Stimulated activated CD4-positive, alpha-beta T cell treated with anti-CD3 and anti-CD28 coated beads, Interleukin-4, amount 100 ng/mL, for 24 hours (primary cell): ENCODE measurements at regions not wholly inside any gene's neighbourhood (a gene's known extent, or its start where the extent isn't known, plus 50 kb on each side); places are given as distances from the start of the nearest gene placed in this dataset.

Source experiments
- DNase-seq: peaks from one replicate; pipeline ENCODE4 v3.0.0-alpha.2; 2020

- DNase-seq, result no peak
Measured at GRCh38 chr13:40471076-40471475, 195.4 kb downstream of the FOXO1 start.

DNA sequence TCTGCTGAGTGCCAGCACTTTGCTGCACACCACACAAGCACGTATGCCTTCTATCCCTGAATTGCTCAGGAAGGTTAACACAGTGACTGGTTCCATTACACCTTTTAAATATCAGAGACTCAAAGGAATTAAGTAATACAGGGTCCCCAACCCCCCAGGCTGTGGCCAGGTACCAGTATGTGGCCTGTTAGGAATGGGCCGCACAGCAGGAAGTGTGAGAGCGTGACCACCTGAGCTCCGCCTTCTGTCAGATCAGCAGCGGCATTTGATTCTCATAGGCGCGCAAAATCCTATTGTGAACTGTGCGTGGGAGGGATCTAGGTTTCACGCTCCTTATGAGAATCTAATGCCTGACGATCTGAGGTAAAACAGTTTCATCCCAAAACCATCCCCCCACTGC, 194.5 kb downstream of the FOXO1 start:
- DNase-seq, result no peak

DNA sequence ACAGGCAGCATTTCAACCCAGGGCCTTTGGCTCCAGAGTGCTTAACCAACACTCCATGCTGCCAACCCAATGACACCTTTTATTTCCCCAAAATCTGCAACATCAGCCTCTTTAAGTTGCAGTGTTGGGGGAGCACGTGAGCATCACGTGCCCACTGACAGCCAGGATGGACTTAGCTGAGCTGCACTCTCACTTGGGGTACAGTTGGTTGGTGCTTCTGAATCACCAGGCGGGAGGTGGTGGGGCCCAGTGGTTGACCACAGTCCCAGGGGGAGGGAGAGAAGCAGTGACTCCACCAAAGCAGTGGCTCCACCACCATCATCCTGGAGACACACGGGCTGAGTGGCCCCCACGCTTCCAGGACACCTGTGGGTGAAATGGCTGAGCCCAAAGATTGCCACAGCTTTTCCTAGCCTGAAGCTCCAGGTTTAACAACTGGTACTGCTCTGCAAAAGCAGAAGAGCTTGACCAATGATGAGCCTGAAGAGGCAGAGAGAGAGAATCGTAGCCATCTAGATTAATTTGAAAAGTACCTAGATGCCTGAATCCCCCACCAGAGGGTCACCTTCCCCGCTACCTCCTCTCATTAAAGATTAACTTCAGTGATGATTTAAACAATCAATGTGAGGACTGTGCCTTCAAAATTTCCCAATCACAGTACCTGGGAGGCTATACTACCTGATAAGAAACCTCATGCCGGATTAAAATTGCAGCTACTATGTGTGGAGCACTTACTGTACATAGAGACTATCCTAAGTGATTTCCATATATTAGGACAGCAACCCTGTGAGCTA, 193.8 kb downstream of the FOXO1 start:
- DNase-seq, result no peak

GRCh38 chr13:40475617-40476016, 190.8 kb downstream of the FOXO1 start:
- no peak for DNase-seq

DNA sequence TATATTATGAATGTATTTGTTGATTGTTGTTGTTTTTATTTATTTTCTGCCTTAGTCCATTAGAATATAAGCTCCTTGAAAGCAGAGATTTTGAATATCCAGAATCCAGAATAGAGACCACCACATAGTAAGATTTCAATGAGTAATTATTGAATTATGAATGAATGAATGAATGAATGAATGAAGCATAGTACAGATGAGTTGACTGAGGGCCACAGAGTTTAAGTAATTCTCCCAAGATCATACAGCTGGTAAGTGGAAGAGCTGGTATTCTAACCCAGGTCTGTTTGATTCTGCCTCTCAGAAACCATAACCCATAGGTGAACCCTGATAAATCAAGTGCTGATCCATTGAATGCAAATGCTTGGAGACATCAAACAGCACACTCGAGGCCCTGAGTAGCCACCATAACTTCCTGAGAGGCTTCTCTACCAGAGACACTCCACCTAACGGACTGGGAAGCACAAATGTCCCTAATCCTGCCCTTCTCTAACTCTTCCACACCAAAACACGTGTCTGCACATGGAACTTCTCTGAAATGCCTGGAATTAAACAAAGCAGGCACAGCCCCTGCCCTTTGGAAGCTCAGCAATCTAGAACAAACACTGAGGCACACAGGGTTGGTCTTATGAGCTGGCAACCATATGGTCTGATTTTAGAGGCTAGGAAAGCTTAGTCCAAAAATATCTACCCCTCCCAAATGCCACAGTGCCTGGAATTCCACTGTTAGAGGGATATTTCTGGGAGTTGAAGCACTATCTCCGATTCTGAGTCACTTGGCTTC, 190.1 kb downstream of the FOXO1 start:
- no peak for DNase-seq

GRCh38 chr13:40477623-40478608, 188.5 kb downstream of the FOXO1 start:
- DNase-seq, result no peak

DNA sequence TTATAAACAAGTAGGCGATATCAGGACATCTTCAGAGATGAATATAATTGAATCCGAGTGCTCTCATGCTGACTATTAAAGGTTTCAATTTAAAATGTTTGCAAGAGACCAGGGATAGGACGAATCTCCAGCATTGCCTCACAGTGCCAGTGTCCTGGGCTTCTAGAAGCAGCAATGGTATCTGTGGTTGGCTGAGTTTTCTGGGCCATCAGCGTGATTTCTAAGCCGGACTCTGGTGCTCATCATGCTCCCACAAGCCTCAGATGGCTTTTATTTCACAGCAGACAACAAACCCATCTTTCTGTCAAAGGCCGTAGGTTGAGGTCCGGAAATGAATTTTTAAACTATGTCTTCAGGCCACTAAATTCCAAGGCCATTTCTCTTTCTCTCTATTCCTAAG, 187.7 kb downstream of the FOXO1 start:
- DNase-seq, result no peak

GRCh38 chr13:40479196-40479845, 187.1 kb downstream of the FOXO1 start:
- DNase-seq, result no peak

DNA sequence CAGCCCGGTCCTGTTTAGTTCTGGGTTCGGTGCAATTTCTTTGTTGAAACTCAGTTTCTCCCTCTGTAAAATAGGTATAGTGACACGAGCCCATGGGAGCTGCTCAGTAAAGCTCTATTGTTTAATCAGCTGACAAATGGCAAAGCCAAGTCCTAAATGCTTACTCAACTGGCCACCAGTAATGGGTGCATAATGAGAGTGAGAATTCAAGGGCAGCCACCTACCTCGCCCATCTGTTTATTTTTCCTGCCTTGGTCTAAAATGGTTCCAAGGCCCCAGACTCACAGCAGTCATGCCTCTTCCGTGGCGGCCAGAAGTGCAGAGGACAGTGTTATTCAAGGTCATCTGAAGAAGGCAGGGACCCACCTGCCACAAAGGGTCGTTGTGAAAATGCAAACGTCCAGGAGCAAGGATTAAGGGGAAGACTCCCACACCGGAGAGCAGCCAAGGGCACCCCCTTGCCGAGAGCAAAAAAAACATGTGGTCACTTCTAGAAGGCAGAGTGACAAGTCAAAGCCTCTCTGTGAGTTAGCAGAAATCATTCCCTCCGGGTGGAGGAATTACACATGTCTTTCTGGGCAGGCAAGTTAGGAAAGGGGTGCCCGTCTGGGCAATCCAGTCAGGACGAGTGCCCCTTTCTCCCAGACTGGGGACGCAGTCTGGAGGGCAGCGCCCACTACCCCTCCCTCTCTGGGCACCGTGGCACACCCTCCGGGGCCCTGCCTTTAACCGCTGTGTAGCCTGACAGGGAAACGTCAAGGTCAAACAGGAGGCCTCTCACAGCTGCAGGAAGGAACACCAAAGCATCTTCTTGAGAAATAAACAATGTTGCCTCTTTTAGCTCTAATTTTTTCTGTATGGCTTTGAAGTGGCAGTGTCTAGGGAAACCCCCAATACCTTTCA, 186.2 kb downstream of the FOXO1 start:
- DNase-seq, result no peak

- no peak for DNase-seq
Measured at GRCh38 chr13:40480915-40481516, 185.4 kb downstream of the FOXO1 start.

- DNase-seq, result no peak
Measured at GRCh38 chr13:40483601-40484000, 182.8 kb downstream of the FOXO1 start.

DNA sequence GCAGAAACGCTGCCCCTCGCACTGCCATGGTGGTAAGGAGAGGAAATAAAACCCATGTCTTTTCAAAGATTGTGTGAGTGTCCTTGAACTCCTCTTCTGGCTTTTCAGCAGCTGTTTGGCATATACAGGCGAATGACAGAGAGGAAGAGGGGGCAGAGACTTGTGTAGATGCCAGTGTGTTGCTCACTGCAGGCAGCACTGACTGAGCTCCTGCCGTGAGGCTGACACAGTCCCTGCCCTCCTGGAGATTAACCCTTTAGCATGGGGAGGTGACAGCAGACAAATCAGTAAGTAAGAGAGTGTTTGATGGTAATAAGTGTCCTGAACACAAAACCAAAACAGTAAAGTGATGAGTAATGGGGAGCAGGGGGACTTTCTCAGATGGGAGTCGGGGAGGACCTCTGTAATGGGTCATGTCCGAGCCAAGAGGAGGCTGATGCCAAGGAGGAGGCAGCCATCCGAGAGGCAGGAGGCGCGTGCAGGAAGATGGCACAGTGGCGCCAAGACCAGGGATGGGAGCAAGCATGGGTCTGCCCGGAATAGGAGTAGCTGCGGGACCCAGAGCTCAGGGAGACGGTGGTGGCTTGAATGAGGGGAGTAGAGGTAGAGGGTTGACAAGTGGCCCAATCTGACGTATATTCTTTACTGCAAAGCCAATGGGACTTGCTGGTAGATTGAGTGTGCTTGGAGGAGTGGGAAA, 182.2 kb downstream of the FOXO1 start:
- no peak for DNase-seq

- no peak for DNase-seq
Measured at GRCh38 chr13:40484974-40485373, 181.5 kb downstream of the FOXO1 start.

DNA sequence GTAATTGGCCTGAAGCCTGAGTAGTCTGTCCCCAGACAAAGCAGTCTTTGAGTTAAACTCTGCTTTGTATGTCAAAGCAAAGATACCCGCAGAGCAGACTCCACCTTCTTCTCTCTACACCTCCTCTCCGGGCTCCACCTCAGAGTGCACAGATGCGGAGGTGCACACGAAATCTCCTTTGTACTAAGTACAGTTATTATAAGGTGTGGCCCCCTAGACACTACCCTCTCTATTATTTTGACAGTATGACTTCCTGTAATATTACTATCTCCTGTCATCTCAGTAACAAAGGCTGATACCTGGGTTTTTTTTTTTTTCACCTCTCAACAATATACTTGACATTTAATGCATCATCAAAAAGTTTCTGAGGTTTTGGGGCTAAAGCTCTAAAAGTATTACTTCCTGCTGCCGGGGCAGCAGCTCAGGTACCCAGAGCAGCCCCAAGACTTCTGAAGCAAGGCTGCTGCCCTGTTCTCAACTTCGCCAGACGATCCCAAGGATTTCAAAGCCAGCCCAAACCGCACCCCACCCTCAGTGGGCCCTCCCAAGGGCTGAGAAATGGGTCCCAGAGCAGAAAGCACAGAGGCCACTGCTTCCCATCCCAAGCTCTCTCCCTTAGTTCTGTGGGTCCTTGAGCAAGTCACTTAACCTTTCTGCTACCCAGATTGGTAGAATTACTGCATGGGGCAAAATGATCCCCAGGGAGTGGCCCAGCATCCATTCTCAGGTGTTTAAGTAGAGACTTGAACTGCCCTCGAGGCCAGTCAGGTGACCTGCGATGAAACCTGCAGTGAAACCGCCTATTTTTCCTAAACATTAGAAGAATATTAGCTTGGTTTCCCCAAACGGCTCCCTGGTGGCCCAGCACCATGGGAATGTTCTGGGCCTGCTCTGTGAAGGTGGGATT, 180.6 kb downstream of the FOXO1 start:
- DNase-seq, result peak; percentile 72

GRCh38 chr13:40486518-40487163, 179.8 kb downstream of the FOXO1 start:
- no peak for DNase-seq

DNA sequence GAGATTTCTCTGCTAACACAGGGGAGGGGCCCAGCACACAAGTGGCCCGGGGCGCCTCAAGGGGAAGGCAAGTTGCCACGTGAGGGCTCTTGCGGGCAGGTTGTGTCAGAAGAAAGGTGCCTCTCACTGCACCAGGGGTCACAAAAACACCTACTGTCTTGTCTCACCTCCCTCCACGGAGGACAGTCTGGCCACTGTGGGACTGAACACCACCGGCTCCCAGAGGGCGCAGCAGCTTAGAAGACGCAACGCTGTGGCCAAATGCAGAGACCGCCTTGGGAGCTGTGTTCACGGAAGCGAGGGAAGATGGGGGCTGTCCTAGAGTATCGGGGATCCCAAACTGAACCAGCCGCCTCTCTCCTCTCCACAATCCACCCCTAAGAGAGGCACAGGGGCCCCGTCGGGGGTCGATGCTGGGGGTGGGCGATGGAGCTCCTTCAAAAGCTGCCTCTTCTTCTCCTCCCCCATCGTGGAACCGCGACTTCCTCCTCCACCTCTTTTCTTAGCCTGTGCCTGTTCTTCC, 177.5 kb downstream of the FOXO1 start:
- no peak for DNase-seq

DNA sequence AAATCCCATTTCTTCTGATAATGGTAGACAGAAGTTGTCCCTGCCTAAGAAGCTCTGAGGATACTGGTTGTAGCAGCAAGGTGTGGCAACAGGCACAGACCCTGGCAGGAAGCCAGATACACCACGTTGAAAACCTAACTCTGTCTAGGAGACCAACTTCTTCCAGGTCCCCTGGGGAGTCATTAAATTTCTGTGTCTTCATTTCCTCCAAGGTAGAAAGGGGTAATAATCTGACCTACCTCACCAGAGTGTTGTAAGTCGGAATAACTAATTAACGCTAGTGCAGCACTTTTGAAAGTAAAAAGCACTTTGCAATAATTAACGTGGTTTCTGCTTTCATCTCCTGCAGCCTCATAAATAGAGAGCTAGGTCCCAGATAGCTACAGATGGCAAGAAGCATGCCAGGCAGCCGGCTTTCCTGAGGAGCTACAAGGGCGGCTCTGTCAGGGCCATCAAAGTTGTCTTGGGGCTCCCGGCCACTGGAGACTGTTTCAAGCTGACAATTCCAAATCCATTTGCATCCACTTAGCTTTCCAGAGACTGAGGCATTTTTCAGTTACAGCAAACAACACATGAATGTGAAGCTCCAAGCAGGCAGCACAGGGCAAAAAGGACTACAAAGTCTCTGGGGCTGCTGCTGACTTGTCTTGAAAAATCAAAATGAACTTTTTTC, 176.2 kb downstream of the FOXO1 start:
- peak; percentile 52 for DNase-seq

- DNase-seq, result no peak
Measured at GRCh38 chr13:40492511-40492910, 173.9 kb downstream of the FOXO1 start.
